ENCODE measurements at regions not wholly inside any gene's neighbourhood (a gene's known extent, or its start where the extent isn't known, plus 50 kb on each side); places are given as distances from the start of the nearest gene placed in this dataset.
A peak's percentile ranks its signal among the peaks of the same experiment; 100 is the strongest.

GRCh38 chr14:62213516-62213915 lies 451.3 kb downstream of the SNAPC1 start:
- DNase-seq (ENCODE audit: extremely low read depth, insufficient read length), result peak; percentile 3
- H3K4me3 ChIP-seq (replicated peaks; ENCODE audit: low read depth, low read length), result no peak overlapping the region
- no peak for TF ChIP-seq CTCF (IDR thresholded peaks at IDR 0.05; ENCODE audit: insufficient read depth, low read length, poor library complexity, severe bottlenecking)
- H3K27me3 ChIP-seq (replicated peaks; ENCODE audit: control insufficient read depth, insufficient read depth, low read length), result no peaks in the 10 kb centered on the region
- no peaks in the 10 kb centered on the region for H3K36me3 ChIP-seq (ENCODE audit: control insufficient read depth, insufficient read depth, low read length)

- H3K27me3 ChIP-seq (replicated peaks; ENCODE audit: control insufficient read depth, insufficient read depth, low read length), result no peaks in the 10 kb centered on the region
- no peaks in the 10 kb centered on the region for H3K36me3 ChIP-seq (ENCODE audit: control insufficient read depth, insufficient read depth, low read length)
- no peak overlapping the region for H3K4me3 ChIP-seq (replicated peaks; ENCODE audit: low read depth, low read length)
- no peak for DNase-seq (ENCODE audit: extremely low read depth, insufficient read length)
- no peak for TF ChIP-seq CTCF (IDR thresholded peaks at IDR 0.05; ENCODE audit: insufficient read depth, low read length, poor library complexity, severe bottlenecking)
Observed at GRCh38 chr14:62216121-62216520, 453.9 kb downstream of the SNAPC1 start.

GRCh38 chr14:62234849-62235248 lies 472.6 kb downstream of the SNAPC1 start:
- Histone ChIP-seq H3K36me3 (ENCODE audit: control insufficient read depth, insufficient read depth, low read length) (no peaks in the 10 kb centered on the region), H3K4me3 (replicated peaks; ENCODE audit: low read depth, low read length) (no peak overlapping the region), H3K27me3 (replicated peaks; ENCODE audit: control insufficient read depth, insufficient read depth, low read length) (no peaks in the 10 kb centered on the region)
- no peak for TF ChIP-seq CTCF (IDR thresholded peaks at IDR 0.05; ENCODE audit: insufficient read depth, low read length, poor library complexity, severe bottlenecking)
- no peak for DNase-seq (ENCODE audit: extremely low read depth, insufficient read length)

GRCh38 chr14:62244221-62244620 lies 482.0 kb downstream of the SNAPC1 start:
- no peaks in the 10 kb centered on the region for H3K27me3 ChIP-seq (replicated peaks; ENCODE audit: control insufficient read depth, insufficient read depth, low read length)
- TF ChIP-seq CTCF (IDR thresholded peaks at IDR 0.05; ENCODE audit: insufficient read depth, low read length, poor library complexity, severe bottlenecking), result no peak

GRCh38 chr14:62247266-62247665 lies 485.0 kb downstream of the SNAPC1 start:
- DNase-seq (ENCODE audit: extremely low read depth, insufficient read length), result no peak
- Histone ChIP-seq H3K27me3 (replicated peaks; ENCODE audit: control insufficient read depth, insufficient read depth, low read length) (no peaks in the 10 kb centered on the region), H3K4me3 (replicated peaks; ENCODE audit: low read depth, low read length) (no peak overlapping the region), H3K36me3 (ENCODE audit: control insufficient read depth, insufficient read depth, low read length) (no peaks in the 10 kb centered on the region)
- TF ChIP-seq CTCF (IDR thresholded peaks at IDR 0.05; ENCODE audit: insufficient read depth, low read length, poor library complexity, severe bottlenecking), result no peak

More at GRCh38 chr14:62244221-62244620, 482.0 kb downstream of the SNAPC1 start:
- Histone ChIP-seq H3K4me3 (replicated peaks; ENCODE audit: low read depth, low read length) (no peak overlapping the region), H3K36me3 (ENCODE audit: control insufficient read depth, insufficient read depth, low read length) (no peaks in the 10 kb centered on the region)
- DNase-seq (ENCODE audit: extremely low read depth, insufficient read length), result no peak

- DNase-seq (ENCODE audit: extremely low read depth, insufficient read length), result no peak
- Histone ChIP-seq H3K36me3 (ENCODE audit: control insufficient read depth, insufficient read depth, low read length) (no peaks in the 10 kb centered on the region), H3K27me3 (replicated peaks; ENCODE audit: control insufficient read depth, insufficient read depth, low read length) (no peaks in the 10 kb centered on the region), H3K4me3 (replicated peaks; ENCODE audit: low read depth, low read length) (no peak overlapping the region)
- TF ChIP-seq CTCF (IDR thresholded peaks at IDR 0.05; ENCODE audit: insufficient read depth, low read length, poor library complexity, severe bottlenecking), result no peak
Observed at GRCh38 chr14:62251237-62251636, 489.0 kb downstream of the SNAPC1 start.

Data from GM06990 (cell line).